ENCODE measurements at regions not wholly inside any gene's neighbourhood (a gene's known extent, or its start where the extent isn't known, plus 50 kb on each side); places are given as distances from the start of the nearest gene placed in this dataset.

DNA sequence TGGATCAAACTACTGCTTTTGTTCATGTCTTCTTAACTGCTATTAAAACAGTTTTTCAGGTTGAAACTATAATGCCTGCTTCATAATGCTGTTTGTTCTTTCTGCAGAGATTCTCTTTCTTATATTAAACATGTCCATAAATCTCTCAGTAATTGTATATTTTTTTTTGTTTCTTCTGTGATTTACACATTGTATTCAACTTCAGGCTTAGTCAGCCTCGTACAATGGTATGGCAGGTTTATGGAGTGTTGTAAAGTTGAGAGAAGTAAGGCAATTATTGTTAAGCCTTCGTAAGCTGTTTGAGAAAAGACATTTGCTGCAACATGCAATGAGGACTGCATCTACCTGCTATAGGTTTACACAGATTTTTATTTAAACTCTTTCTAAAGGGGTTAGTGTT is 977.1 kb downstream of the DIPK2A start:
- ChIA-PET CTCF (no interaction called here), POLR2A (no interaction called here)
- Mint-ChIP-seq H3K9me3 (peaks cover 7% of the 10 kb centered on the region), H3K27ac (no peak overlapping the region), H3K4me3 (no peak overlapping the region), H3K27me3 (no peaks in the 10 kb centered on the region), H3K4me1 (ENCODE audit: low read depth) (no peaks in the 10 kb centered on the region), H3K36me3 (ENCODE audit: low read depth) (no peaks in the 10 kb centered on the region)
- Histone ChIP-seq H3K9me3 (ENCODE audit: control insufficient read depth in 1 of 2, insufficient read depth in 1 of 2, low read length in 2 of 2) (no peaks in the 10 kb centered on the region), H3K4me1 (ENCODE audit: insufficient read depth, low read length) (no peaks in the 10 kb centered on the region), H3K27ac (ENCODE audit: low read depth in 1 of 2, low read length in 2 of 2) (no peak overlapping the region), H3K36me3 (ENCODE audit: insufficient read depth, low read length) (no peaks in the 10 kb centered on the region), H3K27me3 (ENCODE audit: control insufficient read depth in 1 of 2, insufficient read depth in 2 of 2, low read length in 2 of 2) (no peaks in the 10 kb centered on the region), H3K4me3 (ENCODE audit: low read length) (no peak overlapping the region)
- intact Hi-C loops (cut with DNase I, micrococcal nuclease), result no loop called here
- TF ChIP-seq CTCF (IDR thresholded peaks at IDR 0.05), result no peak
- no peak for ATAC-seq (ENCODE audit: poor library complexity)
- DNase-seq, result no peak

DNA sequence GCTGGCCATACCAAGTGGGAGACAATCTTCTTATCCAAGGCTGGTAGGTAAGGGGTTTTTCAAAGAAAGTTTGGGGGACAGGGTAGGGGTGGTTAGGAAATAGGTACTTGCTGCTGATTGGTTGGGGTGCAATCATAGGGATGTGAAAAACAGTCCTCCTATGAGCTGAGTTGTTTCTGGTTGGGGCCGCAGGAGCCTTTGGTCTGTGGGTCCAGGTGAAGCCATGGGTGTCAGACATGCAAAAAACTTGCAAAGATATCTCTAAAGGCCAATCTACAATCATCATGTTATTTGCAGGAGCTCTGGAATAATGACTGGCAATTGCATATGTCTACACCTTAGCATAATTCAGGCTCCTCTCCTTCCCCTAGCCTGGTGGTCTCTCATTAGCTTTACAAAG is 982.3 kb downstream of the DIPK2A start:
- no peaks in the 10 kb centered on the region for H3K36me3 ChIP-seq (ENCODE audit: insufficient read depth, low read length)
- intact Hi-C loops (cut with DNase I, micrococcal nuclease), result no loop called here
- no peaks in the 10 kb centered on the region for H3K27me3 ChIP-seq (ENCODE audit: control insufficient read depth in 1 of 2, insufficient read depth in 2 of 2, low read length in 2 of 2)
- no peaks in the 10 kb centered on the region for H3K27me3 Mint-ChIP-seq
- POLR2A ChIA-PET, result no interaction called here
- no peak for DNase-seq
- no peak for TF ChIP-seq CTCF (IDR thresholded peaks at IDR 0.05)
- H3K4me1 Mint-ChIP-seq (ENCODE audit: low read depth), result no peaks in the 10 kb centered on the region
- no peak overlapping the region for H3K27ac Mint-ChIP-seq
- no peak overlapping the region for H3K4me3 Mint-ChIP-seq
- H3K9me3 ChIP-seq (ENCODE audit: control insufficient read depth in 1 of 2, insufficient read depth in 1 of 2, low read length in 2 of 2), result no peaks in the 10 kb centered on the region
- no peaks in the 10 kb centered on the region for H3K9me3 Mint-ChIP-seq
- CTCF ChIA-PET, result no interaction called here
- no peaks in the 10 kb centered on the region for H3K36me3 Mint-ChIP-seq (ENCODE audit: low read depth)
- no peak overlapping the region for H3K27ac ChIP-seq (ENCODE audit: low read depth in 1 of 2, low read length in 2 of 2)
- no peak for ATAC-seq (ENCODE audit: poor library complexity)
- H3K4me1 ChIP-seq (ENCODE audit: insufficient read depth, low read length), result no peaks in the 10 kb centered on the region
- no peak overlapping the region for H3K4me3 ChIP-seq (ENCODE audit: low read length)

- no peaks in the 10 kb centered on the region for H3K27me3 ChIP-seq (ENCODE audit: control insufficient read depth in 1 of 2, insufficient read depth in 2 of 2, low read length in 2 of 2)
- H3K27ac ChIP-seq (ENCODE audit: low read depth in 1 of 2, low read length in 2 of 2), result no peak overlapping the region
- H3K27me3 Mint-ChIP-seq, result no peaks in the 10 kb centered on the region
- H3K36me3 ChIP-seq (ENCODE audit: insufficient read depth, low read length), result no peaks in the 10 kb centered on the region
- H3K4me3 ChIP-seq (ENCODE audit: low read length), result no peak overlapping the region
- no peaks in the 10 kb centered on the region for H3K36me3 Mint-ChIP-seq (ENCODE audit: low read depth)
- intact Hi-C loops (cut with DNase I, micrococcal nuclease), result no loop called here
- no peaks in the 10 kb centered on the region for H3K4me1 ChIP-seq (ENCODE audit: insufficient read depth, low read length)
- CTCF ChIA-PET, result no interaction called here
- POLR2A ChIA-PET, result no interaction called here
- ATAC-seq (ENCODE audit: poor library complexity), result no peak
- H3K27ac Mint-ChIP-seq, result no peak overlapping the region
- H3K4me1 Mint-ChIP-seq (ENCODE audit: low read depth), result no peaks in the 10 kb centered on the region
- TF ChIP-seq CTCF (IDR thresholded peaks at IDR 0.05), result no peak
- peaks cover 2% of the 10 kb centered on the region for H3K9me3 Mint-ChIP-seq
- no peak for DNase-seq
- no peak overlapping the region for H3K4me3 Mint-ChIP-seq
- no peaks in the 10 kb centered on the region for H3K9me3 ChIP-seq (ENCODE audit: control insufficient read depth in 1 of 2, insufficient read depth in 1 of 2, low read length in 2 of 2)
Measured at GRCh38 chr3:144957398-144958101, 985.9 kb downstream of the DIPK2A start.
